Endothelial cell (in vitro differentiated cells): ENCODE measurements at regions not wholly inside any gene's neighbourhood (a gene's known extent, or its start where the extent isn't known, plus 50 kb on each side); places are given as distances from the start of the nearest gene placed in this dataset.

ENCODE experiments used
- DNase-seq: peaks from one replicate; pipeline ENCODE4 v3.0.0; 2021; ENCODE audit warnings: low spot score
- H3K27ac Mint-ChIP-seq: one replicate; pipeline ENCODE4 v1.8.0; 2021; ENCODE audit warnings: mixed read lengths, inconsistent platforms; ENCODE audit not compliant: unreplicated experiment
- H3K27me3 Mint-ChIP-seq: one replicate; pipeline ENCODE4 v1.8.0; 2021; ENCODE audit warnings: mild to moderate bottlenecking, moderate library complexity, mixed read lengths, inconsistent platforms; ENCODE audit not compliant: unreplicated experiment
- H3K36me3 Mint-ChIP-seq: one replicate; pipeline ENCODE4 v1.8.0; 2021; ENCODE audit warnings: mild to moderate bottlenecking, low read depth, mixed read lengths, inconsistent platforms; ENCODE audit not compliant: unreplicated experiment
- H3K4me1 Mint-ChIP-seq: one replicate; pipeline ENCODE4 v1.8.0; 2021; ENCODE audit warnings: mild to moderate bottlenecking, mixed read lengths, inconsistent platforms; ENCODE audit not compliant: unreplicated experiment
- H3K4me3 Mint-ChIP-seq: one replicate; pipeline ENCODE4 v1.8.0; 2021; ENCODE audit warnings: mild to moderate bottlenecking, mixed read lengths, inconsistent platforms; ENCODE audit not compliant: unreplicated experiment
- H3K9me3 Mint-ChIP-seq: one replicate; pipeline ENCODE4 v1.8.0; 2021; ENCODE audit warnings: mixed read lengths, inconsistent platforms; ENCODE audit not compliant: unreplicated experiment
- CTCF ChIP-seq: fragments of 200-600 bp; sonication (generic); IDR thresholded peaks from one replicate; pipeline ENCODE4 v1.5.0; 2021; ENCODE audit warnings: antibody characterized with exemption; ENCODE audit not compliant: unreplicated experiment

DNA sequence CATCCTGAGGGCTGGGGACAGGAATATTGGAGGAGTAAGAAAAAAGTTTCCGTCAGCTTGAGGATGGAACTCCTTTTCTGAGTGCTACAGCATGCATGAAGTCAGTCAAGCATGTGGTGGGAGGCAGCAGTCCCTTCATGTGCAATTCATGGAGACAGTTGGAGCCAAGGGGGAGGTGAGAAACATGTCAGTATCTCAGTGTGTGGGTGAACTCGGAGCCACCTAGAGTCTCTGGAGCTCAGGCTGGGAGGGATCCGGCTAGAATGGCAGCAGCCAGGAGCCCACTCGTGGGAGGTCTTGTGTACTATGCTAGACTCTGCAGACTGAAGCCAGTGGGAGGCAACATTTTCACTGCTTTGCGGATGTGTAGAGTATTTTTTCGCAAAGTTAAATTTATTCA is 60.3 kb downstream of the AVPR1A start:
- H3K36me3 Mint-ChIP-seq: no peaks in the 10 kb centered on the region
- no peak for TF ChIP-seq CTCF
- H3K9me3 Mint-ChIP-seq: no peaks in the 10 kb centered on the region
- no peak overlapping the region for H3K27ac Mint-ChIP-seq
- no peaks in the 10 kb centered on the region for H3K27me3 Mint-ChIP-seq
- H3K4me3 Mint-ChIP-seq: no peak overlapping the region
- H3K4me1 Mint-ChIP-seq: peaks cover 34% of the 10 kb centered on the region
- DNase-seq: no peak

DNA sequence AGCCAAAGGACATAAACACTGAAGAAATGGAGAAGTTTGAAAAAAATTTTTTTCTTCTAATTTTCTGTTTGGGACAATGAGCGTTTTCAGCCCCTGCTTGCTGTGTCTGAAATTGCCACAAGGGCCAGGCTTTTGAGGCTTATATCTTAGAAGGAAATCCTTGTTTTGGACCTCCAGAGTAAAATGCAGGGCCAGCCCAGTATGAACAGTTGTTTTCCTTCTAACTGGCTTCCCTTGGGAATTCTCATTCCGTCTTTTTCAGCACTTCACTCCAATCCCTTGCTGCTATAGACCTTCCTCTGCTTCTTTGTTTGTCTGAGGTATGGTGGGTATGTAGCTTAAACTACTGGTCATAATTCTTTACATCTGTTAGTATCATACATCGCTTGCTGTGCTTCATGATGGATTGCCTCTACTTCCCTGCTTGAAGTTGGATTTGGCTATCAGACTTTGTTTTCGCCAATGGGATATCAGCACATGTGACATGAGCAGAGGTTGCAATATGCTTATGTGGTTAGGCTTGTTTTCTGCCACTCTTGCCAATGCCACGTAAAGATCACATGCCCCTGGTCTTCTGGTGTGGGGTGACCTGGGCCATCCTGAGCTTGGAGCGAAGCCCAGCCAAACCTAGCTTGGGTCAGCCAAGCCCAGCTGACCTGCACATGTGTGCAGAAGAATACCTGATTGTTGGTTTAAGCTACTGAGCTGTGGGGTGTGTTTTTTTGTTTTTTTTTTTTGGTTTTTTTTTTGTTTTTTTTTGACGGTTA is 64.7 kb downstream of the AVPR1A start:
- Mint-ChIP-seq H3K36me3 (no peaks in the 10 kb centered on the region), H3K9me3 (no peaks in the 10 kb centered on the region), H3K4me3 (no peak overlapping the region), H3K27ac (no peak overlapping the region), H3K27me3 (peaks cover under 1% of the 10 kb centered on the region), H3K4me1 (peaks cover 22% of the 10 kb centered on the region)
- TF ChIP-seq CTCF: no peak
- DNase-seq: no peak

DNA sequence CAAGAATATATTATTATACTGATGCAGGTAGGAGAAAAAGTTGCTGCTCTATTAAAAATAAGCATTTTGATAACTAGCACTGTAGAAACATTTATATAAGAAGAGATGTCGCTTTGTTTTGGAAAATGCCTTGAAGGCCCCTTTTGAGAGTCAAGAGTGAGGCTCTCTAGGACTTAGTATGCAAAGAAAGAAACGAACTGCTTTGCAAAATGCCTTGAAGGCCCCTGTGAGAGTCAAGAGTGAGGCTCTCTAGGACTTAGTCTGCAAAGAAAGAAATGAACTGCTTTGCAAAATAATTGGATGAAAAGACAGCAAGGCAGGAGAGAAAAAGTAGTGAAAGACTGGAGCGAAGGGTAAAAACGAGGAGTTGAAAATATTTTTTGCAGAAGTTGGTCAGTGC is 65.9 kb downstream of the AVPR1A start:
- no peaks in the 10 kb centered on the region for H3K36me3 Mint-ChIP-seq
- peaks cover 29% of the 10 kb centered on the region for H3K4me1 Mint-ChIP-seq
- no peak for DNase-seq
- TF ChIP-seq CTCF: no peak
- no peak overlapping the region for H3K4me3 Mint-ChIP-seq
- H3K27ac Mint-ChIP-seq: no peak overlapping the region
- no peaks in the 10 kb centered on the region for H3K9me3 Mint-ChIP-seq
- H3K27me3 Mint-ChIP-seq: peaks cover 4% of the 10 kb centered on the region

DNA sequence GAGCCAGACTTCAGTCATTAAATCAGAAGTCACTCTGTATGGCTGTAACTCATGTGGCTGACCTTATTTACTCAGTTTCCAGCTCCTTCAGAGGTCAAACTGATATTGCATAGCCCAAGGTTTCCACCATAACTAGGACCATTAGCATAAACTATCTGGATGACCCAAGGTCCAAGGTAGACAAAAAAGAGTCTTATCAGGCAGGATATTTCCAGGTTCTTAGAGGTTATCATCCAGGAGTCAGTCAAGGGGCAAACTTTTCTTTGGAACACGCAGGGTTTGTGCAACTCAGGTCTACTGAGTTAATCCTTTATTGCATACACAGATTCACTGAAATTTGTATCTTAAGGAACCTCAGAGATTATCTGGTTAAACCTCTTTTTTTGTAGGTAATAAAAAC is 66.5 kb downstream of the AVPR1A start:
- Mint-ChIP-seq H3K36me3 (no peaks in the 10 kb centered on the region), H3K4me1 (peaks cover 32% of the 10 kb centered on the region), H3K27ac (no peak overlapping the region), H3K9me3 (no peaks in the 10 kb centered on the region), H3K27me3 (peaks cover 4% of the 10 kb centered on the region), H3K4me3 (no peak overlapping the region)
- DNase-seq: no peak
- TF ChIP-seq CTCF: no peak

GRCh38 chr12:63083046-63083445 is 68.0 kb downstream of the AVPR1A start:
- H3K27ac Mint-ChIP-seq: no peak overlapping the region
- H3K27me3 Mint-ChIP-seq: peaks cover 4% of the 10 kb centered on the region
- H3K4me3 Mint-ChIP-seq: no peak overlapping the region
- no peak for DNase-seq
- TF ChIP-seq CTCF: no peak
- H3K4me1 Mint-ChIP-seq: peaks cover 26% of the 10 kb centered on the region
- H3K9me3 Mint-ChIP-seq: no peaks in the 10 kb centered on the region
- H3K36me3 Mint-ChIP-seq: no peaks in the 10 kb centered on the region
